ENCODE measurements at regions not wholly inside any gene's neighbourhood (a gene's known extent, or its start where the extent isn't known, plus 50 kb on each side); places are given as distances from the start of the nearest gene placed in this dataset.

- no peak for TF ChIP-seq CHD7 (IDR thresholded peaks at IDR 0.05; ENCODE audit: insufficient replicate concordance, low read length)
- no peak for TF ChIP-seq EP300 (IDR thresholded peaks at IDR 0.05; ENCODE audit: borderline replicate concordance in 1 of 2, low read depth in 2 of 2, low read length in 2 of 2)
- TF ChIP-seq EZH2 (IDR thresholded peaks at IDR 0.05; ENCODE audit: low read depth, low read length, severe bottlenecking): no peak
- TF ChIP-seq, protein P1, sequence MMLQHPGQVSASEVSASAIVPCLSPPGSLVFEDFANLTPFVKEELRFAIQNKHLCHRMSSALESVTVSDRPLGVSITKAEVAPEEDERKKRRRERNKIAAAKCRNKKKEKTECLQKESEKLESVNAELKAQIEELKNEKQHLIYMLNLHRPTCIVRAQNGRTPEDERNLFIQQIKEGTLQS (IDR thresholded peaks at IDR 0.05; ENCODE audit: insufficient read depth, low read depth, low read length): no peak
- no peak for TF ChIP-seq POU5F1 (IDR thresholded peaks at IDR 0.05; ENCODE audit: low read depth, low read length)
- no peak for TF ChIP-seq ATF2 (IDR thresholded peaks at IDR 0.05; ENCODE audit: low read length)
Measured at GRCh38 chr19:32097011-32097410, 248.4 kb upstream of the ZNF507 start (continued).
